Middle frontal gyrus (tissue), 1 donor: ENCODE measurements at regions not wholly inside any gene's neighbourhood (a gene's known extent, or its start where the extent isn't known, plus 50 kb on each side); places are given as distances from the start of the nearest gene placed in this dataset.

ENCODE experiments used
- DNase-seq: peaks from one replicate; pipeline ENCODE4 v3.0.0-alpha.2; 2015; ENCODE audit warnings: low spot score; ENCODE audit errors: extremely low spot score

DNA sequence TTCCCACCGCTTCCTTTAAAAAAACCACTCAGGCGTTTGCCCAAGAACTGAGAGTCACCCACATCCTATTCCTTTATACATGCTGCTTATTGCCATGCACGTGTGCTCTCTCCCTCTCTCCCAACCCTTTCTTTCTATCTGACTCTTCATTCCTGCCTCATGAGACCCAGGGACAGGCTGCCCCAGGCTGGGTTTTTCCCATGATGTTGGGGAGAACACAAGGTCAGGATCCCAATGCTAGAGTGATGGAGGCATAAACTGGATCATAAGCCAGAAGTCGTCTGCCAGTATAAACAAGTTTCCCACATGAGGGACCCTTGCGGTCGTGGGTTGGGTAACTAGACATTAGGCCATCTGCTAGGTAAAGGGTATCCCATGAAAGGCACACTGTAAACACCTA lies 64.9 kb downstream of the CD2 start:
- DNase-seq, result no peak

DNA sequence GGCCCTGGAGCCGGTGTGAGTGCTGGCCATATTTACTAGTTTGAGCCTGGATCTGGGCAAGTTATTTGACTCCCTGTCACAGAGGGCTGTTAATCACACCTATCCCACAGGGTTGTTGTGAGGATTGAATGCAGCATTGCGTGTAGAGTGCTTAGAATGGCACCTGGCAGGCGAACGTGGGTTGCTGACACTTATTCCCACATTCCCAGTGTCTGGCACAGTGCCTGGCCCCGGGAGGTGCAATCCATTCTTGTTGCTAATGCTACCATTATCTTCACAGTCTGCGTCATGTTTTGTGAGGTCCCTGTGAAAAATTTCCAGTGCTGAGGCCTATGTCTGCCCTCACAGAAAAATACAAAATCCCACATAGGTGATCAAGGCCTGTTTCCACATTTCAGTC lies 66.1 kb downstream of the CD2 start:
- DNase-seq, result peak; percentile 25

DNA sequence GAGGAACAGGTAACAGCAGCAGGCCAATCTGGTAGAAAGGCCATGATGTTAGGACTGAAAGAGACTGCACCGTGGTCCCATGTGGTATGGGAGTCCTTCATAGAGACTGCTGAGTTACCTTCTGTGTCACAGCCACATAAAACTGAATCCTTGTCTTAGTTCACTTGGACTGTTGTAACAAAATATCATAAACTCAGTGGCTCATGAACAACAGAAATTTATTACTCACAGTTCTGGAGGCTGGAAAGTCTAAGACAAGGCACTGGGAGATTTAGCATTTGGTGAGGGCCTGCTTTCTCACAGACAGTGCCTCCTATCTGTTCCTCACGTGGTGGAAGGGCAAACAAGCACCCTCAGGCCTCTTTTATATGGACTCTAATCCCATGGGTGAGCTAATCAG lies 67.5 kb downstream of the CD2 start:
- DNase-seq, result no peak

DNA sequence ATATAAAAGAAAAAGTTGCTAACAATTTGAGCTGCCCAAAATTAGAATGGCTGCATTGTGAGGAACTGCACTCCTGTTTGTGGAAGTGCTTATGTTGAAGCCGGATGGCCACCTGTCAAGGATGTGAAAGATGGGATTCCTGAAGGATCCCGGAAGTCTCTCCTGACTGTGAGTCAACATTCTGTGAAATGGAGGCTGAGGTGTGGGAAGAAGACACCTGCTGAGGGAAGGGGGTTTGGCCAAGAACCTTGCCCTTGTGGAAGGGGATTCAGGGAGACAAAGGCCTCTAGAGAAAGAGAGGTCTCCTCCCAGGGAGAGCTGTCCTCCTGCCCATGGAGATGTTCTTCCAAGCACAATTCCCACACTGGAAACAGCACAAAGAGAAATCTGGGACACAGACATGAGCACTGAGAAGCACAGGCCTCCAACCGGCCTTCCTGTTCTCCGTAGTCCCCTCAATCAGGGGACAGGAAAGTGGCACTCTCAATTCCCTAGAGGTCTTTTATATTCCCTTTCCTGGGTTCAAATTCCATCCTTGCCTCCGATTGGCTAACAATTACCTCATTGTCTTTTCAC lies 70.5 kb downstream of the CD2 start:
- no peak for DNase-seq

DNA sequence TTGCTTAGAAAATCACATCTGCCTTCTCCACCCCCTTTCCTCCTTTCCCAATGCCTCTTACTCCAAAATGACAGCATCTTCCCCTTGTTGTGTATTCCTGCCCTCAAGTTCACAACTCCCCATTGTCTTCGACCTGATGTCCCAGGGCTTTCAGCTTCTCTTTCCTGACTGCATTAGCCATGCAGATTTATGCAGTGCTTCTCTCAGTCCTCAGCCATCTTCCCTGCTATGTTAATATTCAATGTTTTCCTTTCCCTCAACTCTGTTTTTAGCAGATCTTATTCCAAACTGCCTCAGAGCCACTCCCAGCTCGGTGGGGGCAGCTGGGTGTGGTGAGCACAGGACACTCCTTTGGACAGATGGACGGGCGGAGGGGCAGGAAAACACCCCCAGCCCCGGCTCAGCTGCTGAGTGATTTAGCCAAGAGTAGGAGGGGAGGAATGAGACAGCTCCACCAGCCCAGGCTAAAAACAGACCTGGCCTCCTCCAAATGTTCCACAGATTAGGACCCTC lies 71.0 kb downstream of the CD2 start:
- peak; percentile 64 for DNase-seq

DNA sequence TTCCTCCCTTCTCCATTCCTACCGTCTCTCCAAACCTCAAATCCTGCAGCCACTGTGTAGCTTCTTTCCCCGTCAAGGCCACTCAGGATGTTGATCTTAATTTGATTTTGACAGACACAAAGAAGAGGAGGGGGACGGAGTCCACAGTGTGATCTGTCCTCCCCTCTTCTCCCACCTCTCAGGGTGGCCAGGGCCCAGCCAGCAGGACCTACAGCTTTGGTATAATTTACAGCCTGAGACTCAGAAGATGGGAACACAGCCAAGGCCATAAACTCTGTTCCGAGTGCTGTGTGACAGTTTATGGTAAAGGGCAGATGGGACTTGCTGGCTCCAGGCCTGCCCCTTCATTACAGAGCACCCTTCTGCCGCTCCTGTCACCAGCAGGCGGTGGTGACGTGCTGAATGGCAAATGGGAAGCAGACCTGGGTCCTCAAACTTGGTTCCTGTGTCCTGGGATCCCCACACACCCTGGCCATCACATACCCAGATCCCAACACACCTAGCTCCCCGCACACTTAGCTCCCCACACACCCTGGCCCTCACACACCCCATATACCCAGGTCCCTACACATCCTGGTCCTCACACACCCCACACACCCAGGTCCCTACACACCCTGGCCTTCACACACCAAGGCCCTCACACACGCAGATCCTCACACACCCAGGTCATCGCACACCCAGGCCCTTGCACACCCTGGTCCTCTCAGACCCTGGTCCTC lies 71.6 kb downstream of the CD2 start:
- DNase-seq, result no peak

DNA sequence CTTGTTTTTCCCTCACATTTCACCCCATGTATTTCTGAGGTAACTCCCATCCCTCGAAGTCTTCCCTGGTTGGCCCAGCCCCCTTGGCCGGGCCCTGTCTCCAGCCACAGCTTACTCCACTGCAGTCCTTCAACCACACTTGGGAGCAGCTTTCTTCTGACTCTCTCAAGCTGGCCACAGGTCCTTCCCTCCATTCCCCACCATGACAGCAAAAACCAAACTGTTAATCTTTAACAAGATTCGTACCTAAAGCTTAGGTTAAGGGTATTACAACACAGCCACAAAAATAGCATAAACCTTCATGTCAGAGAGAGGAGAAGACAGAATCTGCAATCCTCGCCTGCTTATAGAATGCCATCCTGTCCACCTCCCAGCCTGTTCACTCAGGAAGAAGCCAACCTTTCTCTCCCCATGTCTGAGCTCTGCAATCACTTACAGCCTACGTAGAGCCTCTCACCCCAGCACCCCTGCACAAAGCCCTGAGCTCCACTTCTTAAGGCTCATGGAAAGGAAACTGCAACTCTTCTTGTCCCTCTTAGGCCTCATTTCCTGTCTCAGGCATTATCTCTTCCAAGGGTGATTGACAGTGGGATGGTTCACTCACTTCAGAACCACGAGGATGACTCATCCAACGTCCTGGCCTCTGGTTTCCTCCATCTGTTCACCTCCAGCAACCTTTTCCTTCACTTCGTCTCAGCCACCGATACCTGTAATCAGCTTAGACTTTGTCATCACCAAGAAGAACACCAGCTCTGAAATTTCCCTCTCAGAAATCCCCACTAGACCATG lies 72.8 kb downstream of the CD2 start:
- DNase-seq, result no peak

DNA sequence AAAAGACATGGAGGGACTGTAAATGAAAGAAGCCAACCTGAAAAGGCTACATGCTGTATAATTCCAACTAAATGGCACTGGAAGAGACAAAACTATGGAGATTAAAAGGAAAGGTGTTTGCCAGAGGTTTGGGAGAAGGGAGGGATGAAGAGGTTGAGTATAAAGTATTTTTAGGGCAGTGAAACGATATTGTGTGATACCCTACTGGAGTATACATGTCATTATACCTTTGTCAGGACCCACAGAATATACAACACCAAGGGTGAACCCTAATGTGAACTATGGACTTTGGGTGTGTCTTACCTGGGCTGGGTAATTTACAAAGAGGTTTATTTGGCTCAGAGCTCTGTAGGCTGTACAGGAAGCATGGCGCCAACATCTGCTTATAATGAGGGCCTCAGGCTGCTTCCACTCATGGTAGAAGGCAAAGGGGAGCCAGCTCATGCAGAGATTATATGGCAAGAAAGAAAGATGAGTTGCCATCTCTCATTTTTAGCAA lies 73.4 kb downstream of the CD2 start:
- no peak for DNase-seq

DNA sequence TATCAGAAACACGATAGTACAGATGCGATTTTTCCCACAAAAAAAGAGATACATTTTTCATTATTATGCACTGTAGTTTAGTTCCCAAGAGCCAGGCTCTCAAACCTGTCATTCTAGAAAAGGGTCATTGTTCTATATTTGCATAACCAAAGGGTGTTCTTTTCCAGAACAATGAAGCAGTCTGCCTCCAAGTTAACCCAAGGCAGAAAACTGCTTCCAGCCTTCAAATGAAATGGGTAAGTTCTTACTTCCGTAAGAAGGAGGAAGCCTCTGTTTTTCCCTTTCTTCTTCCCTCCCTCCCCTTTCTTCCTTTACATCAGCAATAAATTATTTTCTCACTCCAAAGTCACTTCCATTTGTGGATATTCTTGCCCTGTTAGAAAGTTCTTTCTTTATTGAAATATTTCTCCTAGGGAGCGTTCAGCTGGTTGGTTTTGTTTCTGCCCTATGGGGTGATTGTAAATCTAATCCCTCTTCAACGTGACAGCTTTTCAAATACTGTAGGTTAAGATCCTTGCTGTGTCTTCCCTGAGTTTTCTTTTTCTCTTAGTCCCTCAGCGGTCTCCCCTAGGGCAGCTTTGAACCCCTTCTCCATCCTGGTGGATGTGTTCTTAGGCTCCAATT lies 77.3 kb upstream of the PTGFRN start:
- DNase-seq, result no peak

DNA sequence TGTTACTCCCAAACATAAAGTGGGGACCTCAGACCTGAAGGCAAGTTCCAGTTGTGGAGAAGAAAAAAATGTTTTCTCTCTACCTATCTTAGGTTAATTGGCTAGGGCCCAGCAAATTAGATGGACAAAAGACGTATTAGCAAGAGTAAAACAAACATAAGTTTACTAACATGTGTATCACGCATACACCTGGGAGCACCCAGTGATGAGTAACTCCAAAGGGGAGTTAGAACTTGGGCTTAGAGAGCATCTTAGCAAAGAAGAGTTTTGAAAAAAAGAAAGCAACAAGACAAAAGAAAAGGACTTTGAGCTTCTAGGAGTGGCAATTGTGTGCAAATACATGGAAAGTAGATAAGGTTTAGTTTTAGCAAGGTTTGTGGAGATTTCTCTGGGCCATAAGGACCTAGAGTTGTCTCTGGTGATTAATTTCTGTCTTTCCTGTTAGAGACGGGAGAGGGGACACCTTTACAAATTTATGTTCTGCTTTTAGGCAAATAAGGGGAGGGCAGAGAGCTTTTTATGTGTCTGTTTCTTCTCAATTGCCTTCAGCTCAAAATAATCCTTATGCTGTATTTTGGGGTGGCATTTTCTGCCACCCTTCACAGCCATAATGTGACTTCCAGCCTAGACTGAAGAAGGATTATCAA lies 76.7 kb upstream of the PTGFRN start:
- no peak for DNase-seq

DNA sequence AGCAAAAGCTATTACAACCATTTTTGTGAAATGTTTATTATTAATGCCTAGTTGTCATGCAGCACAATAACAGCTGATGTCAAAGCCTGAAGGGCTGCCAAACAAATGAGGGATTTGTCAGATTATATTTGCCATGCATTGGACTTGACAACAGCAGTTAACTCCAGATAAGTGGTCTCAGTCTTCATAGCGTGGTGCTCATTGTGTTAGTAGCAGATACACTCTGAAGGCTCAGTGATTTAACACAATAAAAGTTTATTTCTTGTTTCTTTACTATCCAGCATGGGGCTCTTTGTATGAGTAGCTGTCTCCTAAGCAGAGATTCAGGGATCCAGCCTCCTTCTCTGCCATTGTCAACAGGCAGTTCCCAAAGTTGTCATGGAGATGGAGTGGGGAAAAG lies 76.0 kb upstream of the PTGFRN start:
- no peak for DNase-seq

DNA sequence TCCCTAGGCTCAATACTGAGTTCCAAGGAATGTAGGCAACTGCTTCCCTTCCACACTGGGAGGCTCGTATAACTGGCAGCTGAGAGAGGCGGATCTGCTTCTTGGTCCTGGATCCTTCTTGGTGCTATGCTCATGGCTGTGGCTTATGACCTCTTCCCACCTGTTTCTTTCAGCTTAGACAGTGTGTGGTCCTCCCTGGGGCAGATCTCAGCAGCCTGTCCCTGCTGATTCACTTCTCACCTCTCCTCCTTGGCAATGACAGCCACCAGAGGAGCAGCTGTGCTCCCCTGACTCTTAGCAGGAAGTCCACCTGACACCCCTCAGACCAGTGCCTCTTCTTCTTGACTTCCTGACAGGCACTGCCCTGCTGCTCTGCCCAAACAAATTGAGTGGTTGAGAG lies 75.1 kb upstream of the PTGFRN start:
- no peak for DNase-seq

DNA sequence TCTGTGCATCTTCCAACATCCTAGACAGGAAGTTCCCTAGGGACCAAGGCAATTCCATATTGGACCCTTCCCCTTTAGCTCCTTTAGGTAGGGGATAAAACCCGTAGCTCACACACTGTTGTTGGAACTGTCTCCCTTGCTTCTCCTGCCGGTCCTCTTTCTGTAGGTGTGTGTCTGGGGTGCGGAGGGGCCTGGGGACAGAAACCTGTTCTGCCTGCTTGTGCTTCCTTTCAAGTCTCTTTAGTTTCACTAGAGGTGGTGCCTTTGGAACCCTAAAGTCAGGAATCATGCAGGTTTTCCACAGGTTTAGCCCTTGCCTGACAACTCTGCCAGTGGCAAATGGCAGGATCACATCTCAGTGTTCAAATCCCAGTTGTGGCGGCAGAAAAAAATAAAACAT lies 74.6 kb upstream of the PTGFRN start:
- no peak for DNase-seq

DNA sequence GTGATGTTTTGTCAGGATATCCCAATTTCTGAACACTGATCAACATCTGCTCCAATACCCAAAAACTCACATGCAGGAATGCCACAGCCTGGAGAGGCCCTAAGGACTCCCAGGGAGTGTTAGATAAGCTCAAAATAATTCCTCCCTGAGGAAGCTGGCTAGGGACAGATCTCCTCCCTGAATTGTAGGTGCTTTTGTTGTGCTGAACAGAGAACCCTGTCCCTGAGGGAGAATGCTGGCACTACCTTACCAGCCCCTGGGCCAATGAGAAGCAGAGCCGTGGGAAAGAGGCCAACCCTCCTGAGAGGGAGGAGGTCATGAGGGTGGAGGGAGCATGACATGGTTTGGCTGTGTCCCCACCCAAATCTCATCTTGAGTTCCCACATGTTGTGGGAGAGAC lies 73.6 kb upstream of the PTGFRN start:
- no peak for DNase-seq

DNA sequence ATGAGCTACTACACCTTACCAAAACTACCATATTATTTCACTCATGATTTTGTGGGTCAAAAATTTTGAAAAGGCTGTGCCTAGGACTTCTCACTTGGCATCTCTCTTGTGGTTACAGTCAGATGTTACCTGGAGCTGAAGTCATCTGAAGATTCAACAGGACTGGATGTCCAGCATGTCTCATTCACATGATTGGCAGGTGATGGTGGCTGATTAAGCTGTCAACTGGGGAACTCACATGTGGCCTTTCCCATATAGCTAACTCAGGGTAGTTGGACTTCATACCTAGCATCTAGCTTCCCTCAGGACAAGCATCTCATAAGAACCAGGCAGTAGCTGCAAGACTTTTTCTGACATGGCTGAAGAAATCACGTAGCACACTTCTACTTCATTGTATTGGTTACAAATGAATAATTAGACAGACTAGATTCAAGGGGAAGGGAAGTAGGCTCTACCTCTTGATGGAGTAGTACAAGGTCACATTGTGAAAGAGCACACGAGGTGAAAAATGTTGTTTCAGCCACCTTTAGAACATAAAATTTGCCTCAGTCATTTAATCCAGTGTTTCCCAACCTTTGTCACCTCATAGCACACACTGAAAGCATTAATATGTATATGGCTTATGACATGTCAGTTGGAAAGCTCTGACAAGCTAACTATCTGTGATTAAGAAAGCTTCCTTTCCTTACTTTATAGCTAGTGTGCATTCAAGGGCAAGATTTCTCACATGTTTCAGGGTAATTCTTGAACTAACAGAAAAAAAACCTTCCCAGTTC lies 68.0 kb upstream of the PTGFRN start:
- no peak for DNase-seq

DNA sequence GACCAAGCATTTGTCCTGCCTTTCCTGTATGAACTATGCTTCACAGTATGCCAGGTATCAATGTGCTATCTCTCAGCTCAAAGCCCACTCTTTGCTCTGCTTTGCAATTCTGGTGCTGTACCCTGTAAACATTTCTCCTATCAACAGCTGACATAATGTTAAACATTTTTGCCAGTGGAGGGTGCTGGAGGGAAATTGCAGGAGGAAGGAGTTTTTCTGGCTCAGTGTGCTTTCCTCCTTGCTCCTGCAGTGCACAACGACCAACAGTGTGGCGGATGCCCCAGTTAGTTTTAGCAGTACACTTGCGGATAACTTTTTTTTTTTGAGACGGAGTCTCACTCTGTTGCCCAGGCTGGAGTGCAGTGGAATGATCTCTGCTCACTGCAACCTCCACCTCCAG lies 67.1 kb upstream of the PTGFRN start:
- no peak for DNase-seq

DNA sequence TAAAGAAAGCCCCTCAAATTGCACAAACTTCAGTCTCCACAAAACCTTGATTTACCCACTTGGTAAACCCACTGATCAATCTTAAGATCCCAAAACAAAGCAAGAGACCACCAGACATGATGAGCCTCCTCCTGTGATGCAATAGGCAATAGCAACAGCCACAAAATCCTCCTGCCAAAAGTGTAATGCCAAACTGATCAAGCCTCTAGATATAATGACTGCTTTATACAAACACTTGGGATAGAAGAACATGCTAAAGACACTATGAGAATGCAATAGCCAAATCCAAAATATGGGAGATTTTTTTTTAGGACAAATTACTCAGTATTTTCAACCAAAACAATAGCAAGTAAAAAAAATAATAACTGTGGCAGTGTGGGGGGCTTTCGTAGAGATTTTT lies 64.9 kb upstream of the PTGFRN start:
- no peak for DNase-seq

DNA sequence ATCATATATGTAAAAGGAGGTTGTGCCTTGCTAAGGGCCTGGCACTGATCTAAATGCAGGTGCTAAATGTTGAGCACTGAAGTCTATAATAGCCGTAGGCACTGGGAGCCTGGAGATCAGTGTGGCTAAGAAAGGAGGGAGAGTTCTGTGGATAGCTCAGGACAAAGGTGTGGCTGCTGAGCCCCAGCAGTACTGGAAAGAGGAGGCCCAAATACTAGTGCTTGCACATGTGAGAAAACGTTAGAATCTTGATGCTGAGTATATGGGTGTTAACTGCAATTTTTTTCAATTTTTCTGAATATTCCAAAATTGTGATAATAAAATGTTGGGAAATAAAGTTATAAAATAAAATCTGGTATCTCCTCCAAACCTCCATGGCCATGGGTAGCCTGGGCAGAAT lies 62.5 kb upstream of the PTGFRN start:
- no peak for DNase-seq

DNA sequence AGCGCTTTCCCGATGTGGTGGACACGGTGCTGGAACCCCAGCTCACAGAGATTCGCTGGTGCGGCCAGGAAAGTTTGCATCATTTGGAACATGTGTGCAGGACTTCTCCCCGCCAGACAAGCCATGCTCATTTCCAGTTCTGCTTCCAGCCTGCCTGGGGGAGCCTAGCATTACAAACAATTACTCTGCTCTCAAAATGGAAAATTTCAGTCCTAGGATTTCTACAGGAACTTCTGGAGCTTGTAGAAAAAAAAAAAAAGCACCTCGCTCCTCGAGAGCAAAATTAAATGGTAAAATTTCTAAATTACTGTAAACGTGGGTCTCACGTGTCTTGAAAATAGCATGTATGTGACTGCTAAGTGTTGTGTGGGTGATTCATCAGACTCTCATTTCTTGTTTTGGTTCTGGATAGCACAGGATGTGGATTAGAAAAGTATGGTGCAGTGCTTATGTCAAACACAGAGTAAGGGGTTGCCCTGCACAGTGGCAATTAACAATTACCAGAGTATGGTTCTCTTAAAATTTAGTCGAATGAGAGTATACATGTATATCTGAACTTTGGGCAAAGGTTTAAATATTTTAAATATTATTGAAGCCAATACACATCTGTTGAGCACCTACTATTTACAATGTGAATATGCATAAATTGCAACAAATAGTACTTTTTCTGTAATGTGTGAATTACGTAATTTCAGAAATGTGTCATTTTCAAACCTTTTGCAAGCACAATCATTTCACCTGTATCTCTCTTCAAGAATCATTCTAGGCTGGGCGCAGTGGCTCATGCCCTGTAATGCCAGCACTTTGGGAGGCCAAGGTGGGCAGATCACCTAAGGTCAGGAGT lies 61.8 kb upstream of the PTGFRN start:
- no peak for DNase-seq

DNA sequence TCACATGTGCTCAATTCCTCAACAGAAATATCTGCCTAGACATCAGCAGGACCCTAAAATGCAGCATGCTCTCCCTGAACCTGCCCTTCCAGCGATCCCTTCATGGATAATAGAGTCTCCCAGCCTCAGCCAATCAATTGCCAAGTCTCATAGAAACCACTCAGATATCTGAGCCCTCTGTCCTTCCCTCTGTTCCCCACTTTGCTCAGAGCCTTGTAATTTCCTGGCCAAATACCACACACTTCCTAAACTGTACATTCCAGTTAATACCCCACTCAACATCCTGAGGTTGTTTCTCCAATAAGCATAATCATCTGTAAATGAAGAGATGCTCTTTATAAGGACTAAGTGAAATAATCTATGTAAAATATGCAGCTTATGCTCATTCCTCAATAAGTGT lies 59.3 kb upstream of the PTGFRN start:
- DNase-seq, result no peak
